ENCODE measurements at regions not wholly inside any gene's neighbourhood (a gene's known extent, or its start where the extent isn't known, plus 50 kb on each side); places are given as distances from the start of the nearest gene placed in this dataset.
"Not testable (repeated sequence)": the region's sequence is repeated elsewhere in the genome, so short reads cannot be mapped to it uniquely, and the experiment has no call there.

- no peak for TF ChIP-seq CTCF (IDR thresholded peaks at IDR 0.05; ENCODE audit: low read depth, low read length)
- DNase-seq (ENCODE audit: extremely low read depth, low read depth), result no peak
Measured at GRCh38 chr5:17114715-17115599, 102.5 kb upstream of the BASP1 start.

GRCh38 chr5:17115855-17116254 lies 101.6 kb upstream of the BASP1 start:
- DNase-seq (ENCODE audit: extremely low read depth, low read depth), result no peak
- TF ChIP-seq CTCF (IDR thresholded peaks at IDR 0.05; ENCODE audit: low read depth, low read length), result no peak

- DNase-seq (ENCODE audit: extremely low read depth, low read depth), result no peak
- no peak for TF ChIP-seq CTCF (IDR thresholded peaks at IDR 0.05; ENCODE audit: low read depth, low read length)
Measured at GRCh38 chr5:17118631-17119030, 98.8 kb upstream of the BASP1 start.

GRCh38 chr5:17120209-17120608 lies 97.2 kb upstream of the BASP1 start:
- no peak for DNase-seq (ENCODE audit: extremely low read depth, low read depth)
- TF ChIP-seq CTCF (IDR thresholded peaks at IDR 0.05; ENCODE audit: low read depth, low read length), result no peak

GRCh38 chr5:17121776-17122175 lies 95.7 kb upstream of the BASP1 start:
- TF ChIP-seq CTCF (IDR thresholded peaks at IDR 0.05; ENCODE audit: low read depth, low read length), result no peak
- no peak for DNase-seq (ENCODE audit: extremely low read depth, low read depth)

GRCh38 chr5:17123010-17123409 lies 94.4 kb upstream of the BASP1 start:
- no peak for TF ChIP-seq CTCF (IDR thresholded peaks at IDR 0.05; ENCODE audit: low read depth, low read length)

GRCh38 chr5:17123773-17124172 lies 93.7 kb upstream of the BASP1 start:
- not testable (repeated sequence) for DNase-seq (ENCODE audit: extremely low read depth, low read depth)

More at GRCh38 chr5:17123010-17123409, 94.4 kb upstream of the BASP1 start:
- no peak for DNase-seq (ENCODE audit: extremely low read depth, low read depth)

All from AG09319 (cell line).